GM19328 (cell line): ENCODE measurements at regions not wholly inside any gene's neighbourhood (a gene's known extent, or its start where the extent isn't known, plus 50 kb on each side); places are given as distances from the start of the nearest gene placed in this dataset.

Source experiments
- ATAC-seq: cut with Tn5 transposase; IDR thresholded peaks from one replicate; pipeline ENCODE4 v1.9.1; 2021; ENCODE audit warnings: mild to moderate bottlenecking, moderate library complexity; ENCODE audit not compliant: unreplicated experiment

DNA sequence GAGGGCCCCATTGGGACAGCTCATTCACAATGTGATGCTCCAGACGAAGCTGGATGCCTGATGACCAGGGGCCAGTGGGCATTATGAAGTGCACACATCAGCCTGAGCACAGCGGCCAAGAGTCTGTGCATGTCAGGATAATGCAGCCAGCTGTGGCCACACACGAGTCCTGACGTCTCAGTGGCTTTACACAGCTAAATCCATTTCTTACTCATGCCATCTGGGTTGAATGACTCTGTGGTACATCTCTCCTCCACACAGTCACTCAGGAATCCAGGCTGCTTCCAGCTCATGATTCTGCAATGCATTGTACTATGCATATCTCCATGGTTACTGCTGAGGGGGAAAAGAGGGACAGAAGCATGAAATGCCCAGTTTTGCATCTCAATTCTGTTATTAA is 123.6 kb downstream of the PRLHR start:
- no peak for ATAC-seq

DNA sequence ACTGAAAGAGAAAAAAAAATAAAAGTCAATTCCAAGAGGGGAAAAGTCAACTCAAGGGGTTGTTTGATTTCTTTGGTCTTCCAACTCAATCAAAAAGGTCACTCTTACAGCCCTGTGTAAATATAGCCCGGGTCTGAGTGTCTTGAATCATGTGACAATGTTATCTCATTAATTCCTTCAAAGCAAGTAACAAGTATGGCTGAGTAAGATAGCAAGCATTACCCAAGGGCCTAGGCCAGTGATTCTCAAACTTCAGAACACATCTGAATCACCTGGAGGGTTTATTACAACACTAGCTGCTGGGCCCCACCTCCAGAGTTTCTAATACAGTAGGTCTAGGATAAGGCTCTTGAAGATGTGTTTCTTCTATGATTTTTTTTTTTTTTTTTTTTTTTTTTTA is 125.0 kb downstream of the PRLHR start:
- ATAC-seq = no peak

DNA sequence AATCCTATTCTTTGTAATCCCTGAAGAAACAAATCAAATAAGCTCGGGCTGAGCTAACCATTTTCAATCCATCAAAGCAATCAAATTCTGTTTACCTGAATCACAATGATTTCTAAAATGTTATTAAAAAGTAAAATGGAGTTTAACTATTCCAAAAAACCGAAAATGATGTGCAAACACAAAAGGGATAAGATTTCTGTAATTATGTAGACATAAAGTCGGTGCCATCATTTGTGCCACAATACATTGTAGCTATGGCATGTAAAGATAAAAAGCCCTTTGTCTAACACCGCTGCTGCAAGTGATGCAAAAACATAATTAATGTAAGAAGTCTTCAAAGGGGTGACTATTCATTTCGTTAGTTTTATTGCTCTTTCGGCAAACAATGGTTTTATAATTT is 125.1 kb upstream of the FAM204A start:
- ATAC-seq = no peak

DNA sequence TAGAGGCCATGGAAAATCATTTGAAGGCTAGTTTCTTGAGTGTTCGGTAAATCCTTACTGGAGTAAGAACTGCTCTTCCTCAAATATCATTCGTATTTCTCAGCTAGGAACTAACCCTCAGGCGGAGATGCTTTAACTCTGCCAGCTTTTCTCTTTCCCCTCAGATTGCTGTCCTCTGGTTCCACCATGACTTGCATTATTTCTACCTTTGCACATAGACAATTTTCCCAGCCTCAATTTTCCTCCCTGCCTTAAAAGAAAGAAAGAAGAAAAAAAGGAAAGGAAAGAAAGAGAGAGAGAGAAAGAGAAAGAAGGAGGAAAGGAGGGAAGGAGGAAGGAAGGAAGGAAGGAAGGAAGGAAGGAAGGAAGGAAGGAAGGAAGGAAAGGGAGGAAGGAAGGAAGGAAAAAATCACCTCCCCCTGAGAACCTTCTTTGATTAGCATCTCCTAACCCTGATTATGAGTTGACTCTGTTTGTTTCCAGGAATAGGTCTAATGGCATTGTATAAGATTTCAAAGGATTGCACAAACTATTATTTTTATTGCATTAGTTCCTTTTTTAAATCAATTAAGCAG is 123.3 kb upstream of the FAM204A start:
- no peak for ATAC-seq

DNA sequence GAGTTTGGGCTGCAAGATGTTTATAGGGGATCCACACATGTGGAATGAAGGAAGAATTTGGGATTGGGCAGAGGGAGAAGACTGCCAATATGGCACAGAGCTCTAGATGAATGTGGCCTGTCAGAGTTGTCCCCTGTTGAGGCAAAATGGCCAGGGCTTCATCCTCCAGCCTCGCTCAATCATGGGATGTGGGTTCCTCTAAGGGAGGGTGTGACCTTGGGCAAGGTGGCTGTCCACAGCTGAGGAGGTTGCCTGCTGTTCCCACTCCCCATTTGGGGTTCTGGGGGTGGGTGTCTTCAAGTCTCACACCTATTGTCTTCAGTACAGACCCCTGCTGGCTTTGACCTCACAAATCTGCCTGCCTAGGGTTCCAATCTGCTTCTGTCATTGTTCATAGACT is 121.6 kb upstream of the FAM204A start:
- ATAC-seq = no peak

DNA sequence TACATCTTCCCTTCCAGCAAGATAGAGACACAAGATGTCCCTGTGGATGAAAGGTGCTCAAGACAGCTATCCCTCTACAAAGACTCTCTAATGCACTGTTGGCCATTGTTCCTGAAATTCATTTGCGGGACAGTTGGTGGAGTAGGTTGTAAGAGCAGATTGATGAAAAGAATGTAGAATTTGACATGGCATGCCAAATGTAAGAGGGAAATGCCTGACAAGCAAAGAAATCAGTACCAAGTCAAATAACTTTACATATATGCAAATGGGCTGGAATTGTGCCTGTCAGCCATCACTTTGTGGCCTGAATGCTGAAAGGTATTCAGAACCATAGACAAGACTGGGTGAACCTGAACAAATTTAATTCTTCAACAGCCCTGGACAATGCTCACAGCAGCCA is 120.3 kb upstream of the FAM204A start:
- ATAC-seq = no peak

DNA sequence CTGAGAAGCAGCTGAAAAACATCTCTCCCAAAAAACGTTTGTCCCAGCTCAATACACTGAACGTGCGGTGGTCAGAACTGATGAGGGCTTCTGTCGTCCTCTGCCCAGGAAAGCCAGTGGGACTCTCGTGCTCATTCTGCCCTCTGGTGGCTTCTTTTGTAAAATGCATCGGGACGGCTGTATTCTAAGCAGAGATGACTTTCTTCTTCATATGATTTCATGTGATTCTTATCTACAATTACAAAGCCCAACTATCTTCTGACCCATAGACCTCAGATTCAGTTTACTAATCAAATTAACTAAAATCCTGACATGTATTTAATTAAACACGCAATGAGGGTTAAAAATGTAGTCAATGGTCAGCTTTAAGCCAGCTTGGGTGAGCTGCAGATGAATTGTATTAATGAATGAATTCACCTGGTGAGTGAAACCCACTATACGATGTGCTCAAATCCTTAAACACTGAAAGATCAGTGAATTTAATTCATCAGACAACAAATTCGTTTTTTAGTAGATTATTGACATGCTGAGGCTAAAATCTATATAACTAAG is 117.6 kb upstream of the FAM204A start:
- ATAC-seq = no peak

DNA sequence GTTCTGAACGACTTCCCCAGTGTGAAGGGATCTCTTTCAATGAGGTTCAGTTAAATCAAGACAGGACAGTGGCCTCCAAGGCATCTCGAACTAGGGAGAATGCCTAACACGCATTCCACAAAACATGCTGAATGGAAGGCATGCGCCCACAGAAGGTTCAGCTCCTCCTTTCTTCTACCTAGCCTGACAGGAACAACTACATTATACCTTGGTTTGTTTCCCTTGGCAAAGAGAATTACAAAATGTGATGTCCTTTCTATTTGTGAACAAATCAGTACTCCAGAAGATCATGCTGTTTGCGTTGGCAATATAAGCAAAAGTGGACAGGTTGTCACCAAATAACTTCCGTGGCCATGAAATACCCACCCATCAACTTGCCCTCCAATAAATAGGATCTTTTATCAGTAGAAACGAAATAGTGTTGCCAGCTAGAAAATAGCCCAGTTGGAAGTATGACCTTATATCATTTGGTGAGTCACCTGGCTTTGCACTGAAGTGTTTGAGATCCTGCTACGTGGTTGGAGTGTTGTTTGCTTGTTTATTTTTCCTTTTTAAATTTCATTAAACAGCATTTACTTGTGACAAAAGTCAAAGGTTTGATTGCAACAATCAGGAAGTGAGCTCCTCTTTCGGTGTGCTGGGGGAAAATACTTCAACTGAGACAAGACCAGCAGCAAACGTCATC is 117.0 kb upstream of the FAM204A start:
- ATAC-seq = no peak

DNA sequence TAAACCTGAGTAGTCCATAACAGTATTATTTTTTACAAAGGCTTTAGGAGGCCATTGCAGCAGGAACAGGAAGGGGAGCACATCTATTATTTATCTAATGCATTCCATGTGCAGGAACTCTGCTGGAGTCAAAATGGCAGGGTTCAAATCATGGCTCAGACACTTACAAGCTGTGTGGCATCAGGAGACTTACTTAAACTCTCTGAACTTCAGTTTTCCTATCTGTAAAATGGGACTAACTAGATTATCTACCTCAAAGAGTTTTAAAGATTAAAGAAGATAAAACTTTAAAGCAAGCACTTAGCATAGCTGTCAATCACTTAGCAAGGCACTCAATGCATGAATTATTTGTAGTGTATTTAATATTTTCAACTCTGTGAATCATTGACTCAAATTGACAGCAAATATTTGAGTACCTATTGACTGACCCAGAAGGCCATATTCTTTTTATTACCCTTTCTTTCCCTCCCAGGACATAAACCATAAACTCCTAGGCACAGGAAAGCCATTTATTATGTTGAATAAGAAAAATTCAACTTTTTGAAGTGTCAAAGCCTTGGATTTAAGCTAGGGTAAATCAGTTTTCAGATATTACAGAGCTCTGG is 115.8 kb upstream of the FAM204A start:
- no peak for ATAC-seq

DNA sequence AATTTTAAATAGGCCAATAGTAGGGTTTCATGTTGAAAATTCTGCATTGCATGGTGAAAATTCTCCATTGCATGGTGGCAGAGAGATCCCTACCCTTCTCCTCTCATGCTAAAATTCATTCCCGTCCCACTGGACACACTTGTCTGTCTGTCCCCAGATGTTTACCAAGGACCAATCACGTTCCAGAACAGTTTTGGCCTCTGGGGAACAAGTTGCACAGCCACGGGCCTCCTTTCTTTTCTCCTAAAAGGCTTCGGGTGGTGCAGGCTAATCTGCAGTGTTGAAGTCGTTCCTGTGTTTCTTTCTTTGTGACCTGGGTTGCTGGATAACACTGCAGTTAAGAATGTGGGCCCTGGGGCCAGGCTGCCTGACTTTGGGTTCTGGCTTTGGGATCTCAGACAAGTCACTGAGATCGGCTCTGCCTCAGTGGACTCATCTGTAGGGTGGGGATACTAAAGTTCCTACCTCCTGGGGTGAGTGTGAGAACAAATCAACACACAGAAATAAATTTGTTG is 113.1 kb upstream of the FAM204A start:
- ATAC-seq = no peak

DNA sequence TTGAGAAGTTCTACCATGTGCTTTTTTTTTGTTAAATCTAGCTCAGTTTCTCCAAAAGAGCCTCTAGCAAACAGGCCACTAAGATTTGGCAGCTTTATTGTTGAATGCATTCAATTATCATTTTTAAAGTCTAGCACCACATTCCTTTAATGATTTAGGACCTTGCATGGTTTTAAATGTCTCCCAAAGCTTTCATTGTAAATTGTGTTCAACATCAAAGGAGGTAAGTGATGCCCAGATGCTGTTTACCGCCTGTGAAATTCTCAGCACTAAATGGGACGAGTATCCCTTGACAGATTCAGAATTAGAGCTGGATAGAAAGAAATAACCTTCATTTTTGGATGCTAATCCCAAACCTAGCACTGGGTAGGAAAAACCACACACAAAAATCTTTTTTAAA is 112.1 kb upstream of the FAM204A start:
- no peak for ATAC-seq

DNA sequence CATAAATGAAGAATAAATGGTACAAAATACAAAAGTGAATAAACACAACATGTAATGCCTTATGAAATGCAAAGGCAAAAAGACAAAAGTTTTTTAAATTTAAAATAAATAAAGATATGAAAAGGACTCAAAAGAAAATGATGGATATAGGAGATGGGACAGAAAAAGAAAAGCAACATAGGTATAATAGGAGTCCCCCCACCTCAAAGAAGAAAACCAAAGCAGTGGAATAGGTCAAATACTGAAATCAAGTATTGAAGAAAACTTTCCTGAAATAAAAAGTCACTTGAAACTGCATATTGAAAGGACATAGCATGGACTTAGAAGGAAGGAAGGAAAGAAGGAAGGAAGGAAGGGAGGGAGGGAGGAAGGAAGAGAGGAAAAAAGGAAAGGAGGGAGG is 110.0 kb upstream of the FAM204A start:
- ATAC-seq = no peak

DNA sequence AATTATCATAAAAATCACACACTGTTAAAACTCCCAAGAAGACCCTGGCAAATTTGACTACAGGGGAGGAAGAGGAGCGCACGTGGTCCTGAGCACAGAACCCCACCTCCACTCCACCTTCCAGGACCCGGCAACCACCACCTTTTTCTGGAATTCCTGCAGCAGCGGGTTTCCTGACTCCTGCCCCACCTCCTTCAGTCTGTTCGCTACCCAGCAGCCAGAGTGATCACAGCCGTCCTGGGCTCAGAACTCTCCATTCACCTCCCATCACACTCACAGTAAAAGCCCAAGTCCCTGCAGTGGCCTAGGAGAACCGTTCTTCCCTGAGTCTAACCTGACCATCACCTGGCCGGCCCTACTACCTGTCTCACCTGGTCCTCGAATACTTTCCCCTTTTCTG is 107.4 kb upstream of the FAM204A start:
- no peak for ATAC-seq

DNA sequence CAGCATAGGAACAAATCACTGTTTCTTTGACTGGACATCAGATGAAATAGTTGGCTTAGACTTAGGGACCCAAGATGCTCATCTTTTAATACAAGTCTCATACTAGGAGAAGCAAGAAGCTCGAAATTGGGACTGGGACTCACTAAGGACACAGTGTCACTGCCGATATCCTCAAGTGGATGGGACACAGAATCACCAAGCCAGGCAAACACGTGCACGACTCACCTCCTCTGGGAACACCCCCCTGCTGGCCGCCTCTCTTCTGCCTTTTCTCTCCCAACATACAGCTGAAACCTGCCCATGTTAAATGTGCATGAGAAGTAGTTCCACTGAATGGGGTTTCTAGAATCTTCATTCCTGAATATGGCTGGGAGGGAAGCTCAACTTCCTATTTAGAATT is 106.6 kb upstream of the FAM204A start:
- no peak for ATAC-seq

DNA sequence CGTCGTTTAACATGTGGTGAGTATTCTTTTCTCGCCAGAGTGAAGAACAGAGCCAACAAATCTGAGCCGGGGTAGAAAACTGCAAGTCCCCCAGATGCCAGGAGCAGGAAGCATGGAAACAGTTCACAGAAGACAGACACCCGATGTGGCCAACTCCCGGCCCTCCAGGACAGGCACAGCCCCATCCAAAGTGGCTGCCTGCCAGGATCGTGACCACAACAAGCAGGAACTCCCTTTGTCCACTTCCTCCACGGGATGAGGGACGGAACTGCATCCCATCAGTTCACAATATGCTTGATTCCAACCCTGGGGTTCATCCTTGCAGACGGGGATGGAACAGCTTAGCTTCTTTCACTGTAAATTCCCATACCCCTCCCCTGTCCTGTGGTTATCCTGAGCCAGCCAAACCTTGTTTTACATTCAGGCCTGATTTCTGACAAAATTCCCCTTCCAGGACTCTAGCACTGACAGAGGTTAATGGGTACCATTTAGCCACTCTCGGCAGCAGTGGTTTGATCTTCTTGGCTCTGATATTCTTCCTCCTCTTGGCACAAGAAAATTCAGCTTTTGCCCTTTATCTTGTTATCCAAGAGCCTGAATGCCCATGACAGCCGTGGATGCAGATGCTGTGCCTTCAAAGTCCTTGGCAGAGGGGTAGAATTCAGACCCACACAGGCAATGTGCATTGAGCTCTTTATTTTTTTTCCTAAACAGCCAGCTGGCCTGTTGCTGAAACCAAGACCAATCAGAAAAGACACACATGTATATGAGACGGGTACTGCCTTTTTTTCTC is 105.5 kb upstream of the FAM204A start:
- ATAC-seq = no peak

DNA sequence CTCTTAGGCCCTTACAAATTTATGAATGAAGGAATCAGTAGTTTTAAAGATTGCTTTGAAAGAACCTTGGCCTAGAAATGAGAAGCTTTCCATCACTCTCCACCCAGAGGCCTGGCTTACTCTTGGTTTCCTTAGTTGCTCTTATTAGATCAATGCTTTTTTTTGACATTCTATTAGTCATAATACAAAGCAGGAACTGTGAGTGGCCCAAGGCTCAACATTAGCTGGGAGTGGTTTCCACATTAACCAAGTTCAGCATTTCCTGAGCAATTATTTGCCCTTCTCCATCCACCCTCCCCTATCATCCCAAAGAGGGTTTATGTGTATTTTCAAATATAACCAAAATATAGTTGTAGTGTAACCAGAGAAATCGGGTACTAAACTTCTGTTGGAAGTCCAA is 103.4 kb upstream of the FAM204A start:
- no peak for ATAC-seq

DNA sequence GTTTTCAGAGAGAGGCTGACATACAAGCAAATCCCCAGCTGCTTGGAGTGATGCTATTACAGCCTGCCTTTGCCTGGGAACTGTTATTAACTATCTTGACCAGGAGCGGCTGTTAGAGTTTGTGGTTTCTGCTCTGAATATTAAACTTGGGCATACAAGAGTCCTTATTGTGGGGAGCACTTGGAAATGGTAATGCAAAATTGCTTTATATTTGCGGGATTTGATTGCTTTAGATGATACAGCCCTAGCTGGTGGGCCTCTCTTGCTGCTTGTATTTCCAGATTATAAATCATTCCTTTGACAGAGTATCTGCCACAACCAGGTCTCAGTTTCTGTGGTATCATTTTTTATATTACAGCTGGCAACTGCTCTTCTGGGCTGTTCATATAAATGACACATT is 101.9 kb upstream of the FAM204A start:
- ATAC-seq = no peak

DNA sequence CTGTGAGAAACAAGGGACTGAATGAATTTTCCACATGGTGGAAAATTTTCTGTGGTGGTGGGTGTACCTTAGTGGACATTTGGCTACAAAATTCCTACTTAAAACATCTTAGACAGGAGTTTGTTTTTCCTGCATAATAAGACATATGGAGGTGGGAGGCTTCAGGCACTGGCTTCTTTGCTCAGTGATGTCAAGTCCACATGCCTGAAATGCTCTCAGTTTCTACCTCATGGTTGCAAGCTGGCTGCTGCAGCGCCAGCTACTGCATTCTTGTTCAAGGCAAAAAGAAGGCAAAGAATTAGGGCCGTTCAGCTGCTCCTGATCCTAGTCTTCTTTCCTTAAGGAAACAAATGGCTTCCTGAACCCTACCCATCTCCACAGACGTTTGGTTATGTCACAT is 99.9 kb upstream of the FAM204A start:
- ATAC-seq = no peak

DNA sequence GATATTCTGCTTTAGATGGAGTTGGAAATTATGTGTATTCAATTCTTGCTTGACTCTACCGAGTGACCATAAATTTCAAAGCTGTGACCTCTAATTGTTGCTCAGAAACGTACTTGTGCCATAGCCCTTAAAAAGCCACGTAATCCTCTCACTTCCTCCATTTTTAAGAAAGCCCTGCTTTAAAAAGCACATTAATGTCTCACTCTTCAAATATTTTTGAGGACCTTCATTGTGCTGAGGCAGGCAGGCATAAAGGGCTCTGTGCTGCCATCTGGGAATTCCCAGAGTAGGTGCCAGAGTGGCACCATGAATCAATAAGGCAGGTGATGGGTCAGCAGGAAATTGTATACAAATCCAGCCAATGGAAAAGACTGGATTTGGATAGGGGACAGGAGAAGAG is 97.7 kb upstream of the FAM204A start:
- ATAC-seq = no peak

DNA sequence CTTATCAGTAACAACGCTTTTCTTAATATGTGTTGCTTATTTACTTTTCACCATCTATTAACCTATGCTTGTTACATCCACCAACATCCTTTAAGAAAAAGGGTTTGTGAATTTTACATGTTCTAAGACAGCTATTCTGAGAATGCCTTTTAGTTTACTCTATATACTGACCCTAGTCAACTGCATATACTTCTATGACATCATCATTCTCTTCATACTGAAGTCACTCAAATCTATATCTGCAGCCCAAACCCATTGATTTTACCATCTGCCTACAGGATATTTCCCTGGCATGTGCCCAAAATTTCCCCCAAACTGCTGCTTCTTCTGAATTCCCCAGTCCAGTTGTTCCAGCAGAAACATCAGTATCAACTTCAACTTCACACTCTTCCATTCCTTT is 94.6 kb upstream of the FAM204A start:
- ATAC-seq = no peak

DNA sequence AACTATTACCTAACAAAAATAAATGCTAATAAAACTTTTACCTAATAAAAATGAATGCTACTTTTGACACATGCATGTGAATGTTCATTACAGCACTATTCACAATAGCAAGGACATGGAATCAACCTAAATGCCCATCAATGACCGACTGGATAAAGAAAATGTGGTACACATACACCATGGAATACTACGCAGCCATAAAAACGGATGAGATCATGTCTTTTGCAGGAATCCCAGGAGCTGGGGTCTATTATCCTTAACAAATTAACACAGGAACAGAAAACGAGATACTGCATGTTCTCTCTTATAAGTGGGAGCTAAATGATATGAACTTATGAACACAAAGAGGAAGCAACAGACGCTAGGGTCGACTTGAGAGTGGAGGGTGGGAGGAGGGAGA is 88.1 kb upstream of the FAM204A start:
- no peak for ATAC-seq
